Activated CD8-positive, alpha-beta T cell treated with anti-CD3 and anti-CD28 coated beads, Interleukin-2, amount 10 ng/mL, durations not matched to agents 7 days and 5 days (primary cell): ENCODE measurements at regions not wholly inside any gene's neighbourhood (a gene's known extent, or its start where the extent isn't known, plus 50 kb on each side); places are given as distances from the start of the nearest gene placed in this dataset.

Experiments used
- ATAC-seq: fragments of 150-1000 bp; cut with Tn5 transposase; one replicate; pipeline ENCODE4 v1.10.0; 2021; ENCODE audit warnings: moderate library complexity
- CTCF ChIA-PET: fragments of 350-600 bp; sonication (Branson Sonifier 250); formaldehyde crosslinking; loops from one replicate; lab custom pipeline; 2021; ENCODE audit warnings: antibody characterized with exemption; lab: Charles Lee
- POLR2A ChIA-PET: fragments of 350-600 bp; sonication (Branson Sonifier 250); formaldehyde crosslinking; loops from one replicate; lab custom pipeline; 2021; ENCODE audit warnings: antibody characterized with exemption; lab: Charles Lee
- DNase-seq: peaks from one replicate; pipeline ENCODE4 v3.0.0-alpha.2; 2020
- H3K27ac Mint-ChIP-seq: one replicate; pipeline ENCODE4 v1.8.0; 2021; ENCODE audit warnings: mild to moderate bottlenecking, mixed read lengths
- H3K27me3 Mint-ChIP-seq: one replicate; pipeline ENCODE4 v1.8.0; 2021; ENCODE audit warnings: low read depth, mixed read lengths
- H3K36me3 Mint-ChIP-seq: one replicate; pipeline ENCODE4 v1.8.0; 2021; ENCODE audit warnings: low read depth, mixed read lengths
- H3K4me1 Mint-ChIP-seq: one replicate; pipeline ENCODE4 v1.8.0; 2021; ENCODE audit warnings: low read depth, mixed read lengths
- H3K4me3 Mint-ChIP-seq: one replicate; pipeline ENCODE4 v1.8.0; 2021; ENCODE audit warnings: mild to moderate bottlenecking, mixed read lengths
- H3K9me3 Mint-ChIP-seq: one replicate; pipeline ENCODE4 v1.8.0; 2022; ENCODE audit warnings: mixed read lengths; ENCODE audit not compliant: insufficient read depth

GRCh38 chr4:125397226-125397625, 82.5 kb downstream of the FAT4 start:
- ChIA-PET CTCF (no interaction called here), POLR2A (no interaction called here)
- Mint-ChIP-seq H3K36me3 (no peaks in the 10 kb centered on the region), H3K4me3 (no peak overlapping the region), H3K27ac (no peak overlapping the region), H3K9me3 (no peaks in the 10 kb centered on the region), H3K4me1 (no peaks in the 10 kb centered on the region), H3K27me3 (no peaks in the 10 kb centered on the region)
- ATAC-seq, result no peak
- DNase-seq, result no peak

DNA sequence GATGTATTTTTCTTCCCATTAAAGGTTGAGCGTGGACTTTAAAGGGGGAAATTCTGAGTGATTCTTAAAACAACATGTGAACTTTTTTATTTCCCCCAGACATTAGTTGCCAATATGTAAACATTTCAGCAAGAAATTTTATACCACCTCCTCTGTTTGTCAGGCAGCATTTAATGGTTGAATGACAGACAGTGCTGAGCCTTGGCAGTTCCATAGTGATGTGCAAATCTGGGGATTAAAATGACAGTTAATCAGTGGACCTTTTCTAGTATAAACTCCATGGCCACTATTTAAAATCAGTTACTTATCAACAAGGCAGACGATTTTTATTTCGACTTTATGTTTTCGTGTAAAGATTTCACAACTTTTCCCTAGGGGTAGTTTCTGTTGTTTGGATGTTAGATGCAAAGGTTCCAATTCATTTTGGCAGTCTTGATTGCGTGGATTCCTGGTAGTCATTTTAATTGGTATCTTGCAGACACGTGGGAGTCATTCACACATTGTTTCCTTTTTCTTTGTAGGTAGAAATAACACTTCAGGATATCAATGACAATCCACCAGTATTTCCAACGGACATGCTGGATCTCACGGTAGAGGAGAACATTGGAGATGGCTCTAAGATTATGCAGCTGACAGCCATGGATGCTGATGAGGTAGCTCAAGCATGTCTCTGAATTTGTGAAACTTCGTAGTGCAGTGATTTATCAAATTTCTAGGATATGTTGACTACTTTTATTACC, 83.7 kb downstream of the FAT4 start:
- Mint-ChIP-seq H3K4me3 (no peak overlapping the region), H3K27me3 (no peaks in the 10 kb centered on the region), H3K4me1 (no peaks in the 10 kb centered on the region), H3K9me3 (no peaks in the 10 kb centered on the region), H3K36me3 (no peaks in the 10 kb centered on the region), H3K27ac (no peak overlapping the region)
- ChIA-PET POLR2A (no interaction called here), CTCF (no interaction called here)
- ATAC-seq, result no peak
- no peak for DNase-seq

DNA sequence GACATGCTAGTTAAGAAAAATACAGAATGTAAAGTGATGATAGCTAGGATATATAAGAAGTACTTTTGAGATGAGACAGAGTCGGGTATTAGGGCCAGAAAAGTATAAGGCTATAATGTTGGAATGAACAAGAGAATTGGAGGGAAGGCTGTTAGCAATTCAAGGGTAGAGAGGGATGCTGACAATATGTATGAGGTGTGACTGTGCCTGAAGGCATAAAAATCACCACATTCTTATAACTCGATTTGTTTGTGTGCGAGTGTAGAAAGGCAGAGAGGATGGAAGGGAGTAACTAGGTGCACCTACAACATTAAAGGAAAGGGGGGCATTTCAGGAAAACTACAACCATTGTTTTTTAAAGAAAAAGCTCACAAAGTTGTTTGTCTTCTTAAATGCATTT, 86.0 kb downstream of the FAT4 start:
- no peak for ATAC-seq
- no peaks in the 10 kb centered on the region for H3K4me1 Mint-ChIP-seq
- H3K9me3 Mint-ChIP-seq, result no peaks in the 10 kb centered on the region
- H3K27me3 Mint-ChIP-seq, result no peaks in the 10 kb centered on the region
- no peak for DNase-seq
- no peaks in the 10 kb centered on the region for H3K36me3 Mint-ChIP-seq
- ChIA-PET CTCF (no interaction called here), POLR2A (no interaction called here)
- H3K4me3 Mint-ChIP-seq, result no peak overlapping the region
- H3K27ac Mint-ChIP-seq, result no peak overlapping the region

GRCh38 chr4:125401784-125402183, 87.0 kb downstream of the FAT4 start:
- DNase-seq (no peak), ATAC-seq (no peak)
- H3K4me3 Mint-ChIP-seq, result no peak overlapping the region
- H3K27me3 Mint-ChIP-seq, result no peaks in the 10 kb centered on the region
- POLR2A ChIA-PET, result no interaction called here
- no peaks in the 10 kb centered on the region for H3K4me1 Mint-ChIP-seq
- H3K27ac Mint-ChIP-seq, result no peak overlapping the region
- H3K36me3 Mint-ChIP-seq, result no peaks in the 10 kb centered on the region
- CTCF ChIA-PET, result no interaction called here
- H3K9me3 Mint-ChIP-seq, result no peaks in the 10 kb centered on the region

DNA sequence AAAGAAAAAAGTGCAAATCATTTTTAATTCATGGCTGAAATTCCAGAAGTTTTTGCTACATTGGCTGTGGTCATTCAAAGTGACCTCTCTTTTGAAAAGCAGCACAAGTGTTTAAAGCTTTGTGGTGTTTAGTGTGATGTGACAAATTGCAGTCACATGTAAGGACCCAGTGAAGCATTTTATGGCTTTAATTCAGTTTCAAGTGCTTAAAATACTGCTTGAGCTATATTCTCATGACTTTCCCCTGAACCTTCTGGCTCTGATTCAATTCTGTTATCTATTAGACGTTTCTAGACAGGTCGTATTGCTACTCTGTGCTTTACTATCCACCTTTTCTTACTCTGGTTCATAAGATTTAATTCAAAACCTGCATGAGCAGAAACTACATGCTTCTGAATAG, 105.8 kb downstream of the FAT4 start:
- no peaks in the 10 kb centered on the region for H3K4me1 Mint-ChIP-seq
- H3K27me3 Mint-ChIP-seq, result no peaks in the 10 kb centered on the region
- no peak overlapping the region for H3K27ac Mint-ChIP-seq
- ChIA-PET POLR2A (no interaction called here), CTCF (no interaction called here)
- H3K4me3 Mint-ChIP-seq, result no peak overlapping the region
- no peak for DNase-seq
- ATAC-seq, result no peak
- no peaks in the 10 kb centered on the region for H3K9me3 Mint-ChIP-seq
- H3K36me3 Mint-ChIP-seq, result no peaks in the 10 kb centered on the region

GRCh38 chr4:125421547-125421946, 106.8 kb downstream of the FAT4 start:
- CTCF ChIA-PET, result no interaction called here
- Mint-ChIP-seq H3K27ac (no peak overlapping the region), H3K4me3 (no peak overlapping the region), H3K27me3 (no peaks in the 10 kb centered on the region), H3K36me3 (no peaks in the 10 kb centered on the region), H3K4me1 (no peaks in the 10 kb centered on the region), H3K9me3 (no peaks in the 10 kb centered on the region)
- POLR2A ChIA-PET, result no interaction called here
- DNase-seq, result no peak
- ATAC-seq, result no peak

GRCh38 chr4:125423124-125423523, 108.4 kb downstream of the FAT4 start:
- ChIA-PET POLR2A (no interaction called here), CTCF (no interaction called here)
- no peak overlapping the region for H3K27ac Mint-ChIP-seq
- H3K27me3 Mint-ChIP-seq, result no peaks in the 10 kb centered on the region
- no peak for DNase-seq
- H3K9me3 Mint-ChIP-seq, result no peaks in the 10 kb centered on the region
- H3K36me3 Mint-ChIP-seq, result no peaks in the 10 kb centered on the region
- no peak for ATAC-seq
- no peak overlapping the region for H3K4me3 Mint-ChIP-seq
- no peaks in the 10 kb centered on the region for H3K4me1 Mint-ChIP-seq

DNA sequence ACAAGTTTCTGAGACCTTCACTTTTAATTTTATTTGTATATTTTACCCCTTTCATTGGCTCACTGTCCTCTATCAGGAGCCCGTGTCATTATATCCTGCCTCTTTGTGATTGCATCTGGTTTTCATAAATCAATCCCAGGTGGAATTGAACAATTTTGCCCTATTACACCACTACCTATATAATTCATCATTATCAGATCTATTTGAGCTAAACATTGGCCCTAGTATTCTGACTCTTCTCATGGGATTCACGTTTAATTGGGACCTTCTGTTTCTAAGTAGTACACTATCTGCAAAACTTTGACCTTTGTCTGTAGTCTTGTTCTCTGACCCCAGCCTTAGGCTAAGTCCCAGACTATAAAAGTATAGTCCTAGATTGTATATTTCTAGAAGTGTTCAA, 114.1 kb downstream of the FAT4 start:
- H3K36me3 Mint-ChIP-seq, result no peaks in the 10 kb centered on the region
- H3K4me3 Mint-ChIP-seq, result no peak overlapping the region
- no peak overlapping the region for H3K27ac Mint-ChIP-seq
- ChIA-PET POLR2A (no interaction called here), CTCF (no interaction called here)
- DNase-seq (no peak), ATAC-seq (no peak)
- H3K27me3 Mint-ChIP-seq, result no peaks in the 10 kb centered on the region
- H3K4me1 Mint-ChIP-seq, result no peaks in the 10 kb centered on the region
- H3K9me3 Mint-ChIP-seq, result no peaks in the 10 kb centered on the region

GRCh38 chr4:125430086-125430485, 115.3 kb downstream of the FAT4 start:
- Mint-ChIP-seq H3K4me1 (no peaks in the 10 kb centered on the region), H3K9me3 (peaks cover under 1% of the 10 kb centered on the region), H3K36me3 (no peaks in the 10 kb centered on the region), H3K27me3 (no peaks in the 10 kb centered on the region), H3K27ac (no peak overlapping the region), H3K4me3 (no peak overlapping the region)
- ChIA-PET CTCF (no interaction called here), POLR2A (no interaction called here)
- DNase-seq (no peak), ATAC-seq (no peak)

- no peak for ATAC-seq
- Mint-ChIP-seq H3K4me1 (no peaks in the 10 kb centered on the region), H3K36me3 (no peaks in the 10 kb centered on the region), H3K27ac (no peak overlapping the region), H3K27me3 (no peaks in the 10 kb centered on the region), H3K9me3 (peaks cover 8% of the 10 kb centered on the region), H3K4me3 (no peak overlapping the region)
- ChIA-PET CTCF (no interaction called here), POLR2A (no interaction called here)
- DNase-seq, result no peak
These were observed 117.3 kb downstream of the FAT4 start for GRCh38 chr4:125432078-125432477.

- no peak for DNase-seq
- H3K36me3 Mint-ChIP-seq, result no peaks in the 10 kb centered on the region
These were observed 118.7 kb downstream of the FAT4 start for GRCh38 chr4:125433453-125433852.

GRCh38 chr4:125434136-125434535, 119.4 kb downstream of the FAT4 start:
- no peak for ATAC-seq

More at GRCh38 chr4:125433453-125433852, 118.7 kb downstream of the FAT4 start:
- Mint-ChIP-seq H3K4me1 (no peaks in the 10 kb centered on the region), H3K9me3 (peaks cover 8% of the 10 kb centered on the region), H3K4me3 (no peak overlapping the region), H3K27ac (no peak overlapping the region), H3K27me3 (no peaks in the 10 kb centered on the region)
- no peak for ATAC-seq
- ChIA-PET CTCF (no interaction called here), POLR2A (no interaction called here)

DNA sequence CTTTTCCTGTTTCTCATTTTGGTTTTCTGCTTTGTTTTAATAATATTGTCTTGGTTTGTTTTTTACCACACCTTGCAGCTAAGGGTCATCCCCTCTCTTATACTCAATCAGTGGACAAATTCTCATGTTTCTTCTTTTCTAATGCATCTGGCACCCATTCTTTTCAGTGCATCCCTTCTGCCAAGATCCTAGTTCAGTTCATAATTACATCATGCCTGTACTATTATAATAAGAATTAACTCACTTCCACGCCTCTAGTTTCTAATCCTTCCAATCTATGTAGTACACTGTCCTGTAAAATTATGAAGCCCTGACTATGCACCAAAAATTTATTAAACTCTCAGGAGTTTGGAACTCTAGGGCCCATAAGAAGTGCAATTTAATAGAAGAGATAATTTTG, 126.1 kb downstream of the FAT4 start:
- H3K36me3 Mint-ChIP-seq, result no peaks in the 10 kb centered on the region
- CTCF ChIA-PET, result no interaction called here

More at GRCh38 chr4:125434136-125434535, 119.4 kb downstream of the FAT4 start:
- CTCF ChIA-PET, result no interaction called here
- Mint-ChIP-seq H3K4me1 (no peaks in the 10 kb centered on the region), H3K4me3 (no peak overlapping the region), H3K27me3 (no peaks in the 10 kb centered on the region), H3K27ac (no peak overlapping the region), H3K36me3 (no peaks in the 10 kb centered on the region), H3K9me3 (peaks cover 8% of the 10 kb centered on the region)
- POLR2A ChIA-PET, result no interaction called here
- DNase-seq, result no peak

More for the DNA sequence above, 126.1 kb downstream of the FAT4 start:
- DNase-seq (no peak), ATAC-seq (no peak)
- no peak overlapping the region for H3K27ac Mint-ChIP-seq
- H3K4me1 Mint-ChIP-seq, result no peaks in the 10 kb centered on the region
- POLR2A ChIA-PET, result no interaction called here
- peaks cover under 1% of the 10 kb centered on the region for H3K9me3 Mint-ChIP-seq
- H3K27me3 Mint-ChIP-seq, result no peaks in the 10 kb centered on the region
- no peak overlapping the region for H3K4me3 Mint-ChIP-seq
